ENCODE measurements at regions not wholly inside any gene's neighbourhood (a gene's known extent, or its start where the extent isn't known, plus 50 kb on each side); places are given as distances from the start of the nearest gene placed in this dataset.

DNA sequence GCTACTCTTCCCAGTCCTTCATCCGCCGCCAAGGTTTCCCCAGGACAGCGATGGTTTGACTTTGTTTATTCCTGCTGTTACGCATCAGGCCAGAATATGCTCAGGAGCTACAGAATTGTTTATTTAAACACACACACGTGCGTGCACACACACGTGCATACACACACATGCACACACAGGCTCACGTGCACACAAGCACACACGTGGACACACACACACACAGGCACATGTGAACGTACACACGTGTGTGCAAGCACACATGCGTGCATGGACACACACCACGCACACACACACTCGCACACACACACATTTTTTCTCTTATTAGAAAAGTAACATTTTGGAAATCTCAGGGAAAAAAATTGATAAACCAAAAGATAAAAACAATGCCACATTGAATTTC, 64.6 kb upstream of the UST start:
- no peak overlapping the region for H3K27ac ChIP-seq
- ATAC-seq, result no peak
- H3K27me3 ChIP-seq, result no peaks in the 10 kb centered on the region
- WGBS, 2 donors (ENCODE audit: low coverage in 1 of 2), result 80 to 83% methylated on average over 13 of the region's 14 CpGs
- no peaks in the 10 kb centered on the region for H3K36me3 ChIP-seq
- no peaks in the 10 kb centered on the region for H3K4me1 ChIP-seq
- H3K9me3 ChIP-seq, result no peaks in the 10 kb centered on the region
- no peak overlapping the region for H3K4me3 ChIP-seq
- TF ChIP-seq POLR2A (IDR thresholded peaks at IDR 0.05), result no peak
- no peak for TF ChIP-seq POLR2AphosphoS5 (IDR thresholded peaks at IDR 0.05)
- TF ChIP-seq, protein P1, sequence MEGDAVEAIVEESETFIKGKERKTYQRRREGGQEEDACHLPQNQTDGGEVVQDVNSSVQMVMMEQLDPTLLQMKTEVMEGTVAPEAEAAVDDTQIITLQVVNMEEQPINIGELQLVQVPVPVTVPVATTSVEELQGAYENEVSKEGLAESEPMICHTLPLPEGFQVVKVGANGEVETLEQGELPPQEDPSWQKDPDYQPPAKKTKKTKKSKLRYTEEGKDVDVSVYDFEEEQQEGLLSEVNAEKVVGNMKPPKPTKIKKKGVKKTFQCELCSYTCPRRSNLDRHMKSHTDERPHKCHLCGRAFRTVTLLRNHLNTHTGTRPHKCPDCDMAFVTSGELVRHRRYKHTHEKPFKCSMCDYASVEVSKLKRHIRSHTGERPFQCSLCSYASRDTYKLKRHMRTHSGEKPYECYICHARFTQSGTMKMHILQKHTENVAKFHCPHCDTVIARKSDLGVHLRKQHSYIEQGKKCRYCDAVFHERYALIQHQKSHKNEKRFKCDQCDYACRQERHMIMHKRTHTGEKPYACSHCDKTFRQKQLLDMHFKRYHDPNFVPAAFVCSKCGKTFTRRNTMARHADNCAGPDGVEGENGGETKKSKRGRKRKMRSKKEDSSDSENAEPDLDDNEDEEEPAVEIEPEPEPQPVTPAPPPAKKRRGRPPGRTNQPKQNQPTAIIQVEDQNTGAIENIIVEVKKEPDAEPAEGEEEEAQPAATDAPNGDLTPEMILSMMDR (IDR thresholded peaks at IDR 0.05), result no peak
- TF ChIP-seq EP300 (IDR thresholded peaks at IDR 0.05), result no peak

DNA sequence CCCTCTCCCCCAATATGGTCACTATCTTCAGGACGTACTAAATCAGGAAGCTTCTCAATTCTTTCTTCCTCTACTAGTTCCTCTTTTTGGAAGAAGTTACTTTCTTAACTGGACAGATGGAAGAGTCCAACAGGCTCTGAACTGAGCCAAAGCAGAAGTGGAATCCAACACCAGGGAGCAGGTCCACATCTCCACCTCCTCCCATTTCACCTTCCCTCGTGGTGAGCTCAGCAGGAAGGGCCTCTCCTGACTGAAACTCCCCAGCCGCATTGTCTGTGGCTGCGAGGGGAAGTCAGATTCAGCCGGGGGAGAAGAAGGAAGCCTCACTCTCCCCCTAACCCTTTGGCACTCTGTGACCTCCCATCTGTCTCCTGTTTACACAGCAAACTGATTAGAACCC, 63.8 kb upstream of the UST start:
- no peaks in the 10 kb centered on the region for H3K4me1 ChIP-seq
- no peaks in the 10 kb centered on the region for H3K36me3 ChIP-seq
- H3K27ac ChIP-seq, result no peak overlapping the region
- no peaks in the 10 kb centered on the region for H3K9me3 ChIP-seq
- TF ChIP-seq, protein P1 (IDR thresholded peaks at IDR 0.05), result no peak
- TF ChIP-seq POLR2A (IDR thresholded peaks at IDR 0.05), result no peak
- H3K4me3 ChIP-seq, result no peak overlapping the region
- ATAC-seq, result peak; percentile 51
- H3K27me3 ChIP-seq, result no peaks in the 10 kb centered on the region
- 40 to 54% methylated on average over 1 to 3 of the region's 5 CpGs for WGBS, 2 donors (ENCODE audit: low coverage in 1 of 2)

DNA sequence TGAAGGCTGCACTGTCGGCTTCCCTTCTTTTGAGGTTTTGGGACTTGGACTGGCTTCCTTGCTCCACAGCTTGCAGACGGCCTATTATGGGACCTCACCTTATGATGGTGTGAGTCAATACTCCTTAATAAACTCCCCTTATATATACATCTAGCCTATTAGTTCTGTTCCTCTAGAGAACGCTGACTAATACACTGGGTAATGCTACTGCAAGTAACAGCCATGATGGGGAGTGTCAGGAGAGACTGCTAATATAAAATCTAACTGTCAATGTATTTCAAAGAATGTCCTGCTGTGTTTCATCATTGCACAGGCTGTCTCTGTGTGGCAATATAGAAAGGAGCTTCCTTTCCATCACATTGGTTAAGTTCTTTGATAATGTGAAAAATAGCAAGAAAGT, 57.7 kb upstream of the UST start:
- Histone ChIP-seq H3K4me3 (no peak overlapping the region), H3K4me1 (no peaks in the 10 kb centered on the region), H3K27ac (no peak overlapping the region), H3K27me3 (no peaks in the 10 kb centered on the region), H3K36me3 (no peaks in the 10 kb centered on the region), H3K9me3 (no peaks in the 10 kb centered on the region)
- ATAC-seq, result no peak
- TF ChIP-seq EP300 (IDR thresholded peaks at IDR 0.05) (no peak), POLR2A (IDR thresholded peaks at IDR 0.05) (no peak), POLR2AphosphoS5 (IDR thresholded peaks at IDR 0.05) (no peak)
- TF ChIP-seq, protein P1 (IDR thresholded peaks at IDR 0.05), result no peak
- WGBS, 2 donors (ENCODE audit: low coverage in 1 of 2), result 53 to 93% methylated on average over 3 of the region's 3 CpGs

DNA sequence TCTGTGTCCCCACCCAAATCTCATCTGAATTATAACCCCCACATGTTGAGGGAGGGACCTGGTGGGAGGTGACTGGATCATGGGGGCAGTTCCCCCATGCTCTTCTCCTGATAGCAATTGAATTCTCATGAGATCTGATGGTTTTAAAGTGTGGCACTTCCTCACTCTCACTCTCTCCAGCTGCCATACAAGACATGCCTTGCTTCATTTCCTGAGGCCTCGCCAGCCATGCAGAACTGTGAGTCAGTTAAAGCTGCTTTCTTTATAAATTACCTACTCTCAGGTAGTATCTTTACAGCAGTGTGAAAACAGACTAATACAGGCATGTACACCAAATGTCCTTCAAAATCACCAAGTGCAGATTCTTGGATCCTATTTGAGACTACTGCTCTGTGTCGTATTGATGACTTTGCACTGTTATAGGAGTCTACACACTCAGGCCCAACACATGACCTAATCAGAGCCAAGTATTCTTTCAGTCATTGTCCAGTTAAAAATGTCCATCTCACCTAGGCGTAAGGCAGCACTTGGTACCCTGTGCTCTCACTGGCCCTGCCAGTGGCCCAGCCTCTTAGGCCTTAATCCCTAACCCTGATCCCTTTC, 52.8 kb upstream of the UST start:
- WGBS, 2 donors (ENCODE audit: low coverage in 1 of 2), result 89% methylated on average over 3 of the region's 3 CpGs; no CpG with 5 or more reads in 1 of the 2 donors

More for the DNA sequence above, 52.8 kb upstream of the UST start:
- Histone ChIP-seq H3K4me1 (no peaks in the 10 kb centered on the region), H3K9me3 (no peaks in the 10 kb centered on the region), H3K36me3 (no peaks in the 10 kb centered on the region), H3K27me3 (no peaks in the 10 kb centered on the region), H3K27ac (no peak overlapping the region), H3K4me3 (no peak overlapping the region)
- no peak for TF ChIP-seq POLR2A (IDR thresholded peaks at IDR 0.05)
- TF ChIP-seq EP300 (IDR thresholded peaks at IDR 0.05), result no peak
- no peak for TF ChIP-seq POLR2AphosphoS5 (IDR thresholded peaks at IDR 0.05)
- no peak for ATAC-seq
